ENCODE measurements at regions not wholly inside any gene's neighbourhood (a gene's known extent, or its start where the extent isn't known, plus 50 kb on each side); places are given as distances from the start of the nearest gene placed in this dataset.

- Mint-ChIP-seq H3K4me1 (no peaks in the 10 kb centered on the region), H3K9me3 (peaks cover 1% of the 10 kb centered on the region), H3K36me3 (ENCODE audit: low read depth) (no peaks in the 10 kb centered on the region), H3K27me3 (ENCODE audit: insufficient read depth) (no peaks in the 10 kb centered on the region), H3K27ac (no peak overlapping the region), H3K4me3 (no peak overlapping the region)
- no peaks in the 10 kb centered on the region for H3K27me3 ChIP-seq (ENCODE audit: control insufficient read depth, insufficient read depth, low read length, poor library complexity, severe bottlenecking)
- 90 to 94% methylated on average over 3 of the region's 3 CpGs for WGBS, 2 experiments (ENCODE audit: insufficient coverage in 1 of 2, insufficient read length in 1 of 2)
- H3K4me3 ChIP-seq (ENCODE audit: low read length), result no peak overlapping the region
- H3K27ac ChIP-seq (ENCODE audit: low read depth, low read length), result no peak overlapping the region
- no peak for DNase-seq
- no peaks in the 10 kb centered on the region for H3K9me3 ChIP-seq (ENCODE audit: control insufficient read depth, low read length)
- no peak overlapping the region for H3K9ac ChIP-seq (ENCODE audit: extremely low read depth, low read length, poor library complexity, severe bottlenecking)
- no peaks in the 10 kb centered on the region for H3K4me1 ChIP-seq (ENCODE audit: control insufficient read depth, insufficient read depth, low read length)
- no peaks in the 10 kb centered on the region for H3K36me3 ChIP-seq (ENCODE audit: control insufficient read depth, insufficient read depth, low read length)
- TF ChIP-seq, protein P1, sequence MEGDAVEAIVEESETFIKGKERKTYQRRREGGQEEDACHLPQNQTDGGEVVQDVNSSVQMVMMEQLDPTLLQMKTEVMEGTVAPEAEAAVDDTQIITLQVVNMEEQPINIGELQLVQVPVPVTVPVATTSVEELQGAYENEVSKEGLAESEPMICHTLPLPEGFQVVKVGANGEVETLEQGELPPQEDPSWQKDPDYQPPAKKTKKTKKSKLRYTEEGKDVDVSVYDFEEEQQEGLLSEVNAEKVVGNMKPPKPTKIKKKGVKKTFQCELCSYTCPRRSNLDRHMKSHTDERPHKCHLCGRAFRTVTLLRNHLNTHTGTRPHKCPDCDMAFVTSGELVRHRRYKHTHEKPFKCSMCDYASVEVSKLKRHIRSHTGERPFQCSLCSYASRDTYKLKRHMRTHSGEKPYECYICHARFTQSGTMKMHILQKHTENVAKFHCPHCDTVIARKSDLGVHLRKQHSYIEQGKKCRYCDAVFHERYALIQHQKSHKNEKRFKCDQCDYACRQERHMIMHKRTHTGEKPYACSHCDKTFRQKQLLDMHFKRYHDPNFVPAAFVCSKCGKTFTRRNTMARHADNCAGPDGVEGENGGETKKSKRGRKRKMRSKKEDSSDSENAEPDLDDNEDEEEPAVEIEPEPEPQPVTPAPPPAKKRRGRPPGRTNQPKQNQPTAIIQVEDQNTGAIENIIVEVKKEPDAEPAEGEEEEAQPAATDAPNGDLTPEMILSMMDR (conservative IDR thresholded peaks at IDR 0.05), result no peak
Measured at GRCh38 chr6:130765181-130765727, 62.0 kb upstream of the SMLR1 start.

GRCh38 chr6:130766239-130767144 lies 60.7 kb upstream of the SMLR1 start:
- Mint-ChIP-seq H3K9me3 (no peaks in the 10 kb centered on the region), H3K36me3 (ENCODE audit: low read depth) (no peaks in the 10 kb centered on the region), H3K27ac (no peak overlapping the region), H3K27me3 (ENCODE audit: insufficient read depth) (no peaks in the 10 kb centered on the region), H3K4me1 (peaks cover 2% of the 10 kb centered on the region), H3K4me3 (no peak overlapping the region)
- no peaks in the 10 kb centered on the region for H3K36me3 ChIP-seq (ENCODE audit: control insufficient read depth, insufficient read depth, low read length)
- no peak overlapping the region for H3K27ac ChIP-seq (ENCODE audit: low read depth, low read length)
- H3K4me1 ChIP-seq (ENCODE audit: control insufficient read depth, insufficient read depth, low read length), result no peaks in the 10 kb centered on the region
- WGBS, 2 experiments (ENCODE audit: insufficient coverage in 1 of 2, insufficient read length in 1 of 2), result 83 to 86% methylated on average over 5 to 7 of the region's 7 CpGs
- H3K9ac ChIP-seq (ENCODE audit: extremely low read depth, low read length, poor library complexity, severe bottlenecking), result no peak overlapping the region
- H3K9me3 ChIP-seq (ENCODE audit: control insufficient read depth, low read length), result no peaks in the 10 kb centered on the region
- H3K4me3 ChIP-seq (ENCODE audit: low read length), result no peak overlapping the region
- H3K27me3 ChIP-seq (ENCODE audit: control insufficient read depth, insufficient read depth, low read length, poor library complexity, severe bottlenecking), result no peaks in the 10 kb centered on the region
- TF ChIP-seq, protein P1 (conservative IDR thresholded peaks at IDR 0.05), result no peak
- no peak for DNase-seq

DNA sequence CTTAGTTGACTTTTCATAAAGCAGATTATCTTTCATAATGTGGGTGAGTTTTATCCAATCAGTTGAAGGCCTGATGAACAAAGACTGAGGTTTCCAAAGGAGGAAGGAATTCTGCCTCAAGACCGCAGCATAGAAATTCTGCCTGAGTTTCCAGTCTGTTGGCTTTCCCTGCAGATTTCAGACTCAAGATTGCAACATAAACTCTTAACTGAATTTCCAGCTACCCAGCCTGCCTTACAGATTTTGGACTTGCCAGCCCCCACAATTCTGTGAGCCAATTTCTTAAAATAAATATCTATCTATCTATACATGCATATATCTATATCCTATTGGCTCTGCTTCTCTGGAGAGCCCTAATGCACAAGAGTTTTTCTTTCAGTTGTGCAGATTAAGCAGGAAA lies 57.3 kb upstream of the SMLR1 start:
- H3K27me3 ChIP-seq (ENCODE audit: control insufficient read depth, insufficient read depth, low read length, poor library complexity, severe bottlenecking), result no peaks in the 10 kb centered on the region
- H3K9me3 ChIP-seq (ENCODE audit: control insufficient read depth, low read length), result no peaks in the 10 kb centered on the region
- Mint-ChIP-seq H3K4me3 (no peak overlapping the region), H3K27ac (no peak overlapping the region), H3K4me1 (peaks cover 2% of the 10 kb centered on the region), H3K36me3 (ENCODE audit: low read depth) (no peaks in the 10 kb centered on the region), H3K27me3 (ENCODE audit: insufficient read depth) (no peaks in the 10 kb centered on the region), H3K9me3 (no peaks in the 10 kb centered on the region)
- H3K4me1 ChIP-seq (ENCODE audit: control insufficient read depth, insufficient read depth, low read length), result no peaks in the 10 kb centered on the region
- no peak for DNase-seq
- no peak overlapping the region for H3K4me3 ChIP-seq (ENCODE audit: low read length)
- 92 to 100% methylated on average over 1 of the region's 1 CpG for WGBS, 2 experiments (ENCODE audit: insufficient coverage in 1 of 2, insufficient read length in 1 of 2)
- H3K27ac ChIP-seq (ENCODE audit: low read depth, low read length), result no peak overlapping the region
- TF ChIP-seq, protein P1 (conservative IDR thresholded peaks at IDR 0.05), result no peak
- H3K9ac ChIP-seq (ENCODE audit: extremely low read depth, low read length, poor library complexity, severe bottlenecking), result no peak overlapping the region
- H3K36me3 ChIP-seq (ENCODE audit: control insufficient read depth, insufficient read depth, low read length), result no peaks in the 10 kb centered on the region
